ENCODE measurements at regions not wholly inside any gene's neighbourhood (a gene's known extent, or its start where the extent isn't known, plus 50 kb on each side); places are given as distances from the start of the nearest gene placed in this dataset.

DNA sequence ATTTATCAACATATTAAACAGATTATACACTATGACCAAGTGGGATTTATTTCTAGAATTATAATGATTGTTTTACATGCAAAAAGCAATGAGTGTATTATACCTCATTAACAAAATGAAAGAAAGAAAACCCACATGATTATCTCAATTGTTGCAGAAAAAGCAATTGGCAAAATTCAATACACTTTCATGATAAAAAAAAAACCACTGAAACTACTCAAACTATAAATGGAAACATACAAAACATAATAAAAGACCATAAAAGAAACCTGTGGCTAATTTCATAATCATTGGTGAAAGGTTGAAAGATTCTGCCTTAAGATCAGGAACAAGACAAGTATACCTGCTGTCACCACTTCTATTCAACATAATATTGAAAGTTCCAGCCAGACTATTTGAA is 325.9 kb downstream of the AKAIN1 start:
- Histone ChIP-seq H3K27ac (ENCODE audit: low read length in 2 of 2) (no peak overlapping the region), H3K4me2 (replicated peaks; ENCODE audit: low read depth, low read length, poor library complexity, severe bottlenecking) (no peak overlapping the region), H3K36me3 (replicated peaks in 1 of 2; ENCODE audit: control extremely low read depth in 1 of 2, control insufficient read depth in 1 of 2, extremely low read depth in 1 of 2, insufficient read depth in 2 of 2, low read length in 1 of 2) (no peaks in the 10 kb centered on the region), H3K4me1 (ENCODE audit: control insufficient read depth in 2 of 2, insufficient read depth in 2 of 2, low read length in 2 of 2) (no peaks in the 10 kb centered on the region), H3K27me3 (replicated peaks in 1 of 4; ENCODE audit: control extremely low read depth in 1 of 4, control insufficient read depth in 3 of 4, insufficient read depth in 4 of 4, low read length in 3 of 4) (no peaks in the 10 kb centered on the region), H2AFZ (ENCODE audit: insufficient read depth, low read depth, low read length, poor library complexity, severe bottlenecking) (no peak overlapping the region), H3K79me2 (ENCODE audit: control insufficient read depth, insufficient read depth, low read length) (no peaks in the 10 kb centered on the region), H3K9ac (ENCODE audit: low read length) (no peak overlapping the region), H3K9me3 (ENCODE audit: control extremely low read depth in 1 of 3, control insufficient read depth in 2 of 3, insufficient read depth in 1 of 3, low read length in 2 of 3) (peaks cover 0 to 3% (median 0%) of the 10 kb centered on the region in 3 donors), H4K20me1 (ENCODE audit: control insufficient read depth, insufficient read depth, low read length, poor library complexity, severe bottlenecking) (no peaks in the 10 kb centered on the region), H3K4me3 (ENCODE audit: control extremely low read depth in 1 of 5, extremely low read depth in 1 of 5, insufficient read depth in 1 of 5, low read depth in 2 of 5, low read length in 4 of 5) (no peak overlapping the region)
- Mint-ChIP-seq H3K27ac (no peak overlapping the region), H3K4me3 (no peak overlapping the region), H3K4me1 (no peaks in the 10 kb centered on the region), H3K27me3 (no peaks in the 10 kb centered on the region), H3K9me3 (ENCODE audit: insufficient read depth) (peaks cover 17% of the 10 kb centered on the region)
- ATAC-seq (ENCODE audit: low read depth): no peak
- TF ChIP-seq EZH2 (IDR thresholded peaks at IDR 0.05; ENCODE audit: borderline replicate concordance, insufficient read depth, low read depth, low read length, poor library complexity, severe bottlenecking): no peak
- TF ChIP-seq, protein P1, sequence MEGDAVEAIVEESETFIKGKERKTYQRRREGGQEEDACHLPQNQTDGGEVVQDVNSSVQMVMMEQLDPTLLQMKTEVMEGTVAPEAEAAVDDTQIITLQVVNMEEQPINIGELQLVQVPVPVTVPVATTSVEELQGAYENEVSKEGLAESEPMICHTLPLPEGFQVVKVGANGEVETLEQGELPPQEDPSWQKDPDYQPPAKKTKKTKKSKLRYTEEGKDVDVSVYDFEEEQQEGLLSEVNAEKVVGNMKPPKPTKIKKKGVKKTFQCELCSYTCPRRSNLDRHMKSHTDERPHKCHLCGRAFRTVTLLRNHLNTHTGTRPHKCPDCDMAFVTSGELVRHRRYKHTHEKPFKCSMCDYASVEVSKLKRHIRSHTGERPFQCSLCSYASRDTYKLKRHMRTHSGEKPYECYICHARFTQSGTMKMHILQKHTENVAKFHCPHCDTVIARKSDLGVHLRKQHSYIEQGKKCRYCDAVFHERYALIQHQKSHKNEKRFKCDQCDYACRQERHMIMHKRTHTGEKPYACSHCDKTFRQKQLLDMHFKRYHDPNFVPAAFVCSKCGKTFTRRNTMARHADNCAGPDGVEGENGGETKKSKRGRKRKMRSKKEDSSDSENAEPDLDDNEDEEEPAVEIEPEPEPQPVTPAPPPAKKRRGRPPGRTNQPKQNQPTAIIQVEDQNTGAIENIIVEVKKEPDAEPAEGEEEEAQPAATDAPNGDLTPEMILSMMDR (IDR thresholded peaks at IDR 0.05): no peak
- intact Hi-C loops (cut with micrococcal nuclease): no loop called here
- ChIA-PET POLR2A (no interaction called here), CTCF (no interaction called here)
- DNase-seq: no peak

DNA sequence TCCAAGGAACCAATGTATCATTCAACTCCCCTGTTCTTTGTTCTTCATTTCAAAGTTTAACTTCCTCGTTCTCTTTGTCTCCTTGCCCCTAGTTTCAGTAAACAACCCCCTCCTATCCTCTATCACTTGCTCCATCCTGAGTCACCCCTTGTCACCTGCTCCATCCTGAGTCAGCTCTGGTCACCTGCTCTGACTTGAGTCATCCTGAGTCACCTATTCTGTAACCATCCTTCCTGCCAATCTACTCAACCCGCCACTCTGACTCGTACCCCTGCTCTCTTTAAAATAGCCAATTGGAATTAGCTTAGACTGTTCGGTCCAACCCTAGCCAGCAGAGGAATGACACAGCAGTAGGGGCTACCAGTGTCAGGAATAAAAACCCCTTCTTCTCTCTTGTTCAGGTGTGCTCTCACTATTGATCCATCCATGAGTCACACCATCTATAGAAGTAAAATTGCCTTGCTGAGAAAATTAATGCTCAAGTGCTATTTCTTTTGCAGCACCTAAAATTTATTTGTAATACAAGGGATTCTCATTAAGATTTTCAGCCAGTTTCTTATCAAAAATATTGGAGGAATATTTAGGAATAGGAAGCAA is 326.8 kb downstream of the AKAIN1 start:
- Mint-ChIP-seq H3K4me1 (no peaks in the 10 kb centered on the region), H3K9me3 (ENCODE audit: insufficient read depth) (peaks cover 17% of the 10 kb centered on the region), H3K27ac (no peak overlapping the region), H3K4me3 (no peak overlapping the region), H3K27me3 (no peaks in the 10 kb centered on the region)
- POLR2A ChIA-PET: no interaction called here
- no peak overlapping the region for H3K27ac ChIP-seq (ENCODE audit: low read length in 2 of 2)
- DNase-seq: no peak
- no peak overlapping the region for H3K9ac ChIP-seq (ENCODE audit: low read length)
- no peaks in the 10 kb centered on the region for H3K36me3 ChIP-seq (replicated peaks in 1 of 2; ENCODE audit: control extremely low read depth in 1 of 2, control insufficient read depth in 1 of 2, extremely low read depth in 1 of 2, insufficient read depth in 2 of 2, low read length in 1 of 2)
- H3K9me3 ChIP-seq (ENCODE audit: control extremely low read depth in 1 of 3, control insufficient read depth in 2 of 3, insufficient read depth in 1 of 3, low read length in 2 of 3): peaks cover 0 to 3% (median 0%) of the 10 kb centered on the region in 3 donors
- H3K4me3 ChIP-seq (ENCODE audit: control extremely low read depth in 1 of 5, extremely low read depth in 1 of 5, insufficient read depth in 1 of 5, low read depth in 2 of 5, low read length in 4 of 5): no peak overlapping the region
- CTCF ChIA-PET: no interaction called here
- no peak overlapping the region for H2AFZ ChIP-seq (ENCODE audit: insufficient read depth, low read depth, low read length, poor library complexity, severe bottlenecking)
- H3K4me1 ChIP-seq (ENCODE audit: control insufficient read depth in 2 of 2, insufficient read depth in 2 of 2, low read length in 2 of 2): no peaks in the 10 kb centered on the region
- 96% methylated on average over 3 of the region's 4 CpGs for WGBS (ENCODE audit: insufficient coverage)
- intact Hi-C loops (cut with micrococcal nuclease): no loop called here
- TF ChIP-seq EZH2 (IDR thresholded peaks at IDR 0.05; ENCODE audit: borderline replicate concordance, insufficient read depth, low read depth, low read length, poor library complexity, severe bottlenecking): no peak
- TF ChIP-seq, protein P1 (IDR thresholded peaks at IDR 0.05): no peak
- H3K4me2 ChIP-seq (replicated peaks; ENCODE audit: low read depth, low read length, poor library complexity, severe bottlenecking): no peak overlapping the region
- H4K20me1 ChIP-seq (ENCODE audit: control insufficient read depth, insufficient read depth, low read length, poor library complexity, severe bottlenecking): no peaks in the 10 kb centered on the region
- no peak for ATAC-seq (ENCODE audit: low read depth)
- no peaks in the 10 kb centered on the region for H3K79me2 ChIP-seq (ENCODE audit: control insufficient read depth, insufficient read depth, low read length)
- H3K27me3 ChIP-seq (replicated peaks in 1 of 4; ENCODE audit: control extremely low read depth in 1 of 4, control insufficient read depth in 3 of 4, insufficient read depth in 4 of 4, low read length in 3 of 4): no peaks in the 10 kb centered on the region

Data from B cell (primary cell).